Neutrophil (primary cell): ENCODE measurements at regions not wholly inside any gene's neighbourhood (a gene's known extent, or its start where the extent isn't known, plus 50 kb on each side); places are given as distances from the start of the nearest gene placed in this dataset.

Source experiments
- H3K27ac ChIP-seq: fragments of 200-600 bp; sonication (generic); 2 replicates; pipeline ENCODE4 v1.5.1; 2016; ENCODE audit warnings: mild to moderate bottlenecking, moderate library complexity
- H3K27me3 ChIP-seq: fragments of 200-600 bp; sonication (generic); 2 replicates; pipeline ENCODE4 v1.6.0; 2016; ENCODE audit warnings: mild to moderate bottlenecking
- H3K36me3 ChIP-seq: fragments of 200-600 bp; sonication (generic); 2 replicates; pipeline ENCODE4 v1.5.1; 2017
- H3K4me1 ChIP-seq, 2 experiments: fragments of 200-600 bp in 1 of 2; sonication (generic) in 1 of 2; 1 replicate in 1 of 2; 2 replicates in 1 of 2; pipeline versions ENCODE4 v1.5.1 to v1.6.1; 2013 to 2016; ENCODE audit warnings: low read depth in 1 of 2, low read length in 1 of 2, mild to moderate bottlenecking in 1 of 2, moderate library complexity in 1 of 2; ENCODE audit not compliant: control insufficient read depth in 1 of 2, insufficient read depth in 1 of 2
- H3K4me3 ChIP-seq, 2 experiments: fragments of 200-600 bp in 1 of 2; sonication (generic) in 1 of 2; 1 replicate in 1 of 2; 2 replicates in 1 of 2; pipeline ENCODE4 v1.5.1; 2013 to 2016; ENCODE audit warnings: low read depth in 1 of 2, low read length in 1 of 2, mild to moderate bottlenecking in 1 of 2, moderate library complexity in 1 of 2
- H3K9me3 ChIP-seq: fragments of 200-600 bp; sonication (generic); 2 replicates; pipeline ENCODE4 v1.5.1; 2016
- CTCF ChIP-seq: fragments of 200-600 bp; sonication (generic); IDR thresholded peaks from 2 replicates; pipeline ENCODE4 v1.5.1; 2016; ENCODE audit warnings: antibody characterized with exemption

- TF ChIP-seq CTCF: no peak
- H3K4me3 ChIP-seq: no peak overlapping the region
- H3K27me3 ChIP-seq: no peaks in the 10 kb centered on the region
- no peaks in the 10 kb centered on the region for H3K36me3 ChIP-seq
- H3K27ac ChIP-seq: no peak overlapping the region
- no peaks in the 10 kb centered on the region for H3K4me1 ChIP-seq
- H3K9me3 ChIP-seq: no peaks in the 10 kb centered on the region
Measured at GRCh38 chr22:47374901-47375575, 612.6 kb downstream of the TBC1D22A start.

GRCh38 chr22:47374273-47374771, 611.9 kb downstream of the TBC1D22A start:
- H3K9me3 ChIP-seq: no peaks in the 10 kb centered on the region
- H3K4me1 ChIP-seq: no peaks in the 10 kb centered on the region
- no peak for TF ChIP-seq CTCF
- no peak overlapping the region for H3K27ac ChIP-seq
- H3K4me3 ChIP-seq: no peak overlapping the region
- H3K36me3 ChIP-seq: no peaks in the 10 kb centered on the region
- H3K27me3 ChIP-seq: no peaks in the 10 kb centered on the region

- H3K9me3 ChIP-seq: no peaks in the 10 kb centered on the region
- no peak overlapping the region for H3K27ac ChIP-seq
- H3K27me3 ChIP-seq: no peaks in the 10 kb centered on the region
- no peaks in the 10 kb centered on the region for H3K36me3 ChIP-seq
- H3K4me3 ChIP-seq: no peak overlapping the region
- H3K4me1 ChIP-seq: no peaks in the 10 kb centered on the region
- TF ChIP-seq CTCF: no peak
Measured at GRCh38 chr22:47373648-47374272, 611.3 kb downstream of the TBC1D22A start.

GRCh38 chr22:47372596-47373385, 610.3 kb downstream of the TBC1D22A start:
- Histone ChIP-seq H3K9me3 (no peaks in the 10 kb centered on the region), H3K27me3 (no peaks in the 10 kb centered on the region), H3K4me1 (no peaks in the 10 kb centered on the region), H3K27ac (no peak overlapping the region), H3K4me3 (no peak overlapping the region), H3K36me3 (no peaks in the 10 kb centered on the region)
- no peak for TF ChIP-seq CTCF

GRCh38 chr22:47372111-47372581, 609.7 kb downstream of the TBC1D22A start:
- Histone ChIP-seq H3K27me3 (no peaks in the 10 kb centered on the region), H3K27ac (no peak overlapping the region), H3K36me3 (no peaks in the 10 kb centered on the region), H3K9me3 (no peaks in the 10 kb centered on the region), H3K4me3 (no peak overlapping the region), H3K4me1 (no peaks in the 10 kb centered on the region)
- TF ChIP-seq CTCF: no peak
